ENCODE measurements at regions not wholly inside any gene's neighbourhood (a gene's known extent, or its start where the extent isn't known, plus 50 kb on each side); places are given as distances from the start of the nearest gene placed in this dataset.

DNA sequence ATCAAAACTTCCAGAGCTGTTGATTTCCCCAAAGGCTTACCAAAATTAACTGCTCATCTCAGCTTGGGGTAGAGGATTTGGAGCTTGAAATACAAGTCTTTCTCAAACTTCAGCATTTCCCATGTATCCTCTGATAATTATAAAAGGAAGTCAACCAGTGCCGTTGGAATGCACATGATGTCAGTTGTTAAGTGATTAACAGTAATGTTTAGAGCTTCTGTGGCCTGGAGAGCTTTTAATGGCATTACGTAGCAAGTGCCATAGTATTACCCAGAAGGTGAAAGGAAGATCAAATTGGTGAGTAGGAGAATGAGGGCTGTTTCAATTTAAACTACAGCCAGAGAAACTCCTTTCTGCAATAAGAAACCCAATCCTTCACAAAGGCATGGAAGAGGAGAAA lies 62.5 kb upstream of the PTPRR start:
- TF ChIP-seq, protein P1, sequence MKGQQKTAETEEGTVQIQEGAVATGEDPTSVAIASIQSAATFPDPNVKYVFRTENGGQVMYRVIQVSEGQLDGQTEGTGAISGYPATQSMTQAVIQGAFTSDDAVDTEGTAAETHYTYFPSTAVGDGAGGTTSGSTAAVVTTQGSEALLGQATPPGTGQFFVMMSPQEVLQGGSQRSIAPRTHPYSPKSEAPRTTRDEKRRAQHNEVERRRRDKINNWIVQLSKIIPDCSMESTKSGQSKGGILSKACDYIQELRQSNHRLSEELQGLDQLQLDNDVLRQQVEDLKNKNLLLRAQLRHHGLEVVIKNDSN (IDR thresholded peaks at IDR 0.05), result no peak
- no peak for TF ChIP-seq FOXM1 (IDR thresholded peaks at IDR 0.05; ENCODE audit: borderline replicate concordance, low read depth)
- TF ChIP-seq TAF1 (IDR thresholded peaks at IDR 0.05; ENCODE audit: low read depth), result no peak
- no peak for TF ChIP-seq NFIC (IDR thresholded peaks at IDR 0.05)
- TF ChIP-seq TEAD4 (IDR thresholded peaks at IDR 0.05), result no peak
- no peak for TF ChIP-seq CREB1 (IDR thresholded peaks at IDR 0.05; ENCODE audit: low read depth)
- TF ChIP-seq TCF12 (IDR thresholded peaks at IDR 0.05; ENCODE audit: low read depth), result no peak
- TF ChIP-seq YY1 (IDR thresholded peaks at IDR 0.05; ENCODE audit: low read depth), result no peak
- TF ChIP-seq, protein P2, sequence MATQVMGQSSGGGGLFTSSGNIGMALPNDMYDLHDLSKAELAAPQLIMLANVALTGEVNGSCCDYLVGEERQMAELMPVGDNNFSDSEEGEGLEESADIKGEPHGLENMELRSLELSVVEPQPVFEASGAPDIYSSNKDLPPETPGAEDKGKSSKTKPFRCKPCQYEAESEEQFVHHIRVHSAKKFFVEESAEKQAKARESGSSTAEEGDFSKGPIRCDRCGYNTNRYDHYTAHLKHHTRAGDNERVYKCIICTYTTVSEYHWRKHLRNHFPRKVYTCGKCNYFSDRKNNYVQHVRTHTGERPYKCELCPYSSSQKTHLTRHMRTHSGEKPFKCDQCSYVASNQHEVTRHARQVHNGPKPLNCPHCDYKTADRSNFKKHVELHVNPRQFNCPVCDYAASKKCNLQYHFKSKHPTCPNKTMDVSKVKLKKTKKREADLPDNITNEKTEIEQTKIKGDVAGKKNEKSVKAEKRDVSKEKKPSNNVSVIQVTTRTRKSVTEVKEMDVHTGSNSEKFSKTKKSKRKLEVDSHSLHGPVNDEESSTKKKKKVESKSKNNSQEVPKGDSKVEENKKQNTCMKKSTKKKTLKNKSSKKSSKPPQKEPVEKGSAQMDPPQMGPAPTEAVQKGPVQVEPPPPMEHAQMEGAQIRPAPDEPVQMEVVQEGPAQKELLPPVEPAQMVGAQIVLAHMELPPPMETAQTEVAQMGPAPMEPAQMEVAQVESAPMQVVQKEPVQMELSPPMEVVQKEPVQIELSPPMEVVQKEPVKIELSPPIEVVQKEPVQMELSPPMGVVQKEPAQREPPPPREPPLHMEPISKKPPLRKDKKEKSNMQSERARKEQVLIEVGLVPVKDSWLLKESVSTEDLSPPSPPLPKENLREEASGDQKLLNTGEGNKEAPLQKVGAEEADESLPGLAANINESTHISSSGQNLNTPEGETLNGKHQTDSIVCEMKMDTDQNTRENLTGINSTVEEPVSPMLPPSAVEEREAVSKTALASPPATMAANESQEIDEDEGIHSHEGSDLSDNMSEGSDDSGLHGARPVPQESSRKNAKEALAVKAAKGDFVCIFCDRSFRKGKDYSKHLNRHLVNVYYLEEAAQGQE (IDR thresholded peaks at IDR 0.05; ENCODE audit: low read depth), result no peak
- TF ChIP-seq EGR1 (IDR thresholded peaks at IDR 0.05), result no peak
- no peak for TF ChIP-seq EP300 (IDR thresholded peaks at IDR 0.05; ENCODE audit: borderline replicate concordance)
- no peak for TF ChIP-seq ZBTB7A (IDR thresholded peaks at IDR 0.05; ENCODE audit: low read depth)
- TF ChIP-seq CEBPB (IDR thresholded peaks at IDR 0.05), result no peak
- TF ChIP-seq, protein P3, sequence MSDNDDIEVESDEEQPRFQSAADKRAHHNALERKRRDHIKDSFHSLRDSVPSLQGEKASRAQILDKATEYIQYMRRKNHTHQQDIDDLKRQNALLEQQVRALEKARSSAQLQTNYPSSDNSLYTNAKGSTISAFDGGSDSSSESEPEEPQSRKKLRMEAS (IDR thresholded peaks at IDR 0.05), result no peak
- TF ChIP-seq RAD21 (IDR thresholded peaks at IDR 0.05; ENCODE audit: low read depth), result no peak

DNA sequence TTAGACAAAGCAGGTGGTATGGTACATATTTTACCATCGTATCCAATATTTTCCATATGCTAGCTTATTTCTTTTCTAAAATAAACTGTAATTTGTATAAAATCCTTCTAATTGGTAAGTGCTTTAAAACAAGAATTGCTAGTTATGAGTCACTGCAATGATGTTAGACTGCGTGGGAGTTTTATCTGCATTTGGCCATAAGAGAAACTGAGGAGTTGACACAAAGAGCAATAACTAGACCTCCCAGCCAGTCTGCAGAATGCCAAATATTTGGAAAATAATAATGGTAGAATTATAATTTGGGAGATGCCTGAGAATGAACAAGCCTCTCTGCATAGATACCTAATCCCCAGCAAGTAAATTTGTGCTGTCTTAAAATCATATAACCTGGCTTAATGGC lies 61.7 kb upstream of the PTPRR start:
- no peak for TF ChIP-seq CREB1 (IDR thresholded peaks at IDR 0.05; ENCODE audit: low read depth)
- TF ChIP-seq CEBPB (IDR thresholded peaks at IDR 0.05), result no peak
- TF ChIP-seq TAF1 (IDR thresholded peaks at IDR 0.05; ENCODE audit: low read depth), result no peak
- no peak for TF ChIP-seq YY1 (IDR thresholded peaks at IDR 0.05; ENCODE audit: low read depth)
- TF ChIP-seq, protein P1 (IDR thresholded peaks at IDR 0.05), result no peak
- TF ChIP-seq FOXM1 (IDR thresholded peaks at IDR 0.05; ENCODE audit: borderline replicate concordance, low read depth), result no peak
- TF ChIP-seq, protein P2 (IDR thresholded peaks at IDR 0.05; ENCODE audit: low read depth), result no peak
- no peak for TF ChIP-seq ZBTB7A (IDR thresholded peaks at IDR 0.05; ENCODE audit: low read depth)
- TF ChIP-seq RAD21 (IDR thresholded peaks at IDR 0.05; ENCODE audit: low read depth), result no peak
- no peak for TF ChIP-seq TEAD4 (IDR thresholded peaks at IDR 0.05)
- no peak for TF ChIP-seq EP300 (IDR thresholded peaks at IDR 0.05; ENCODE audit: borderline replicate concordance)

DNA sequence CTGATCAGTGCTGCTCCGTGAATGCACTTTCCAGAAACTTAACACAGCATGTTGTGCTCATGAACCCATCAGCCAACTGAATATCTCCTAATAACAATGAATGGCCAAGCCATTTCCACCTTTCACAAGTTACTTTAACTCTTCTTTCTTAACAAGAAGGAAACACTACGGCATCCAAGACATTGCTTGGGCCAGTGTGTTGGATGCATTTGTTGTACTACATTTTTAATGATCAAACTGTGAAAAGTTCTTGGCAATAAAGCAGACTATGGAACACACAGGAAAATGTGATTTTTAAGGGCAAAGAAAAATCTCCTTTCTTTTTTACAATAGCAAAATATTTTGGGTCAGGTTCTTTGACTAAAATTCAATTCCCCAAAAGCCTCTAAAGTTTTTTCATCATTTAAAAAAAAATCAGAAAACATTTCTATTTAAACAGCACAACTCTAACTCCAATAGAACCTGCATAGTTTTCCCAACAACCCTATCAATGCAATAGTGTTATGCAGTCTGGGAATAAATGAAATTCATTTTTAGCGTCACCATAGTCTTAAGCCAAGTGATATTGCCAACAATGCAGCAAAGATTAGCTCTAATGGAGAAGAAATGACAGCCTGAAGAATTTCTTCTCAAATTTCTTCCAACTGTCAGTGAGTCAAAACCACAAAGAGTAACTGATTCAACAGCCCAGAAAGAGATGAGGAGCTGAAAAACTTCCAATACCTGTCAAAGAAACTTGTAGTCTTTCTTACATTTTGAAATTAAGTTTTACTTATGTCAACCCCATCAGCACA lies 50.7 kb upstream of the PTPRR start:
- no peak for TF ChIP-seq NFIC (IDR thresholded peaks at IDR 0.05)
- TF ChIP-seq RAD21 (IDR thresholded peaks at IDR 0.05; ENCODE audit: low read depth), result no peak
- TF ChIP-seq CREB1 (IDR thresholded peaks at IDR 0.05; ENCODE audit: low read depth), result no peak
- no peak for TF ChIP-seq EGR1 (IDR thresholded peaks at IDR 0.05)
- no peak for TF ChIP-seq TCF12 (IDR thresholded peaks at IDR 0.05; ENCODE audit: low read depth)
- TF ChIP-seq FOXM1 (IDR thresholded peaks at IDR 0.05; ENCODE audit: borderline replicate concordance, low read depth), result no peak
- TF ChIP-seq TEAD4 (IDR thresholded peaks at IDR 0.05), result no peak
- TF ChIP-seq CEBPB (IDR thresholded peaks at IDR 0.05), result no peak
- TF ChIP-seq, protein P1 (IDR thresholded peaks at IDR 0.05), result no peak
- no peak for TF ChIP-seq TAF1 (IDR thresholded peaks at IDR 0.05; ENCODE audit: low read depth)
- TF ChIP-seq EP300 (IDR thresholded peaks at IDR 0.05; ENCODE audit: borderline replicate concordance), result no peak
- TF ChIP-seq, protein P2 (IDR thresholded peaks at IDR 0.05; ENCODE audit: low read depth), result no peak
- TF ChIP-seq ZBTB7A (IDR thresholded peaks at IDR 0.05; ENCODE audit: low read depth), result no peak
- TF ChIP-seq, protein P3 (IDR thresholded peaks at IDR 0.05), result no peak
- TF ChIP-seq YY1 (IDR thresholded peaks at IDR 0.05; ENCODE audit: low read depth), result no peak

Measured in Ishikawa (cell line).